Activated CD8-positive, alpha-beta memory T cell treated with anti-CD3 and anti-CD28 coated beads for 4 hours (primary cell): ENCODE measurements at regions not wholly inside any gene's neighbourhood (a gene's known extent, or its start where the extent isn't known, plus 50 kb on each side); places are given as distances from the start of the nearest gene placed in this dataset.

Experiments
- DNase-seq, 2 donors: peaks; one replicate each; pipeline ENCODE4 v3.0.0-alpha.2; 2020; ENCODE audit warnings: low read depth in 2 of 2

- DNase-seq = peak; percentile 4 to 23
Observed at GRCh38 chr1:59146651-59147358, 150.1 kb upstream of the FGGY start.

DNA sequence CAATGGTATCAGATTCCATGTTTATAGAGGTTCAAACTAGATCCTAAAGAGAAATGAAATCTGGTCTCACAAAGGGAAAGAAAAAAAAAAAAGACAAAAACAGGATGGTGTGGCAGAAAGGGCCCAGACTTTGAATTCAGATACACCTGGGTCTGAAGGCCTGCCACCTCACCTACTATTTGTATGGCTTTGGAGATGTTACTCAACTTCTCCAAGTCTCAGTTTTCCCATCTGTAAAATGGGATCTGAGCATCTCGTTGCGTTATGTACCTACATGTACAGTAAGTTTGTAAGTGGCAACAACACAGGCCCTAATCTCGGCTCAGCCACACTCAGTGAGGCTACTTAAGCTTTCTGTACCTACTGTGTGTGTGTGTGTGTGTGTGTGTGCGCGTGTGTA is 147.5 kb upstream of the FGGY start:
- no peak for DNase-seq

- no peak for DNase-seq
Observed at GRCh38 chr1:59150577-59151386, 146.1 kb upstream of the FGGY start.

- DNase-seq = no peak
Observed at GRCh38 chr1:59151387-59151761, 145.5 kb upstream of the FGGY start.

DNA sequence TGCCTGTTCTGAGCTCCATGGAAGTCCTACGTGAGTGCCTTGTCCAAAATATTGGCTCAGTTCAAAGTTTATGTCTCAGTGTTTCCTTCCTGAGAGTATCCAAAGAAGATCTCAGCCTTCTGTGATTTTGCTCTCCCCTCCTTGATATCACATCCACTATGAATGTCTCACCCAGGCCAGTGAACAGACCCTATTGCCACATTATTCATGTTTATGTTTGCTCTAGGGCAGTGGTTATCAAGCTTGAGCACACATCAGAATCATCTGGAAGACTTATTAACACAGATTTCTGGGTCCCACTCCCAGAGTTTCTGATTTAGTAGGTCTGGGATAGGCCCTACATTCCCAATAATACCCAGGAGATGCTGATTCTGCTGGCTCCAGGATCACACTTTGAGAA is 145.0 kb upstream of the FGGY start:
- no peak for DNase-seq

DNA sequence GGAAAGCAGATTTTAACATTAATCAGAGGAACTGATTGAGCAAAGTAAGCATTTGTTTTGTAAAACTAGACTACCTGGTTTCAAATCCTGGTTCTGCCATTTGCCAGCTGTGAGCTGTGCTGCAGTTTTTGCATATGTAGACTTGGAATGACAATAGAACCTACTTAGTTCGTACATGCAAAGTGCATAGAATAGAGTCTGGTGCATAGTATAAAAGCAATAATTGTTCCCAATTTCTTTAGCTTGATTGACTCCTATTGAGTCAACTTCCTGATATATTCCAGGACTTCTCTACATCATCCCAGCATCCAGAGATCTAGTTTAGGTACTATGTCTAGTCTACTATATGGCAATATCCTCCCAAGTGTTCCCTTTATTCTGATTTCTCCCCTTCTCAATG is 144.4 kb upstream of the FGGY start:
- no peak for DNase-seq

GRCh38 chr1:59154401-59154800 is 142.5 kb upstream of the FGGY start:
- DNase-seq = no peak

- DNase-seq = no peak
Observed at GRCh38 chr1:59155351-59155750, 141.5 kb upstream of the FGGY start.

GRCh38 chr1:59156051-59156450 is 140.8 kb upstream of the FGGY start:
- no peak for DNase-seq

- no peak for DNase-seq
Observed at GRCh38 chr1:59156526-59157199, 140.2 kb upstream of the FGGY start.

- no peak for DNase-seq
Observed at GRCh38 chr1:59158321-59158720, 138.6 kb upstream of the FGGY start.

DNA sequence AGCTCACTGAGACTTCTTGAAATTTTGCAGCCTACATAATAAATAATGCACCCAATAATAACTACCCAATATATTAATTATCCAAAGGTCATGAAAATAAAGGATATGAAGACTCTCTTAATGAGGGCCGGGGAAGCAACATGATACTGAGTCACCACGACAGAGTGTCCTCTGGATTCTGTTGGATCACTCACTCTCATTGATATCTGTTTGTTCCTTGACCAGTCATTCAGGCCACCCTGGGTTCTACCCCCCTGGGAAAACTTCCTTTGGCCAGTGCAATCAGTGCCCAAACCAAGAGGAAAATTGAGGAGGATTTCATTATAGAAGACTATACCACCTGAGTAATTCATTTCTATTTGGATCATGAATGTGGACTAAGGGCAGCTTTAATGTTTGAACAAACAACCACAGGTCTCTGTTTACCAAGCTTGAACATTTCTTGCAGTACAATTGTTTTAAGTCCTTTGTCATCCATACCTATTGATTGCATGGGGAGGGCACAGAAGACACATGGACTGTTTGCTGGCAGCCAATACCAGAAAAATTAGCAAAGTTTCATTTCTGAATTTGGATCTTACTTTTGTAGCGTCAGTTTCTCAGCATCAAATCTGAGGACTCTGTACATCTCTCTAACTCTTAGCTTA is 137.2 kb upstream of the FGGY start:
- DNase-seq = no peak

- DNase-seq = no peak
Observed at GRCh38 chr1:59161136-59161535, 135.8 kb upstream of the FGGY start.

- DNase-seq = no peak
Observed at GRCh38 chr1:59162665-59163064, 134.2 kb upstream of the FGGY start.

- DNase-seq = no peak
Observed at GRCh38 chr1:59163268-59164092, 133.4 kb upstream of the FGGY start.

DNA sequence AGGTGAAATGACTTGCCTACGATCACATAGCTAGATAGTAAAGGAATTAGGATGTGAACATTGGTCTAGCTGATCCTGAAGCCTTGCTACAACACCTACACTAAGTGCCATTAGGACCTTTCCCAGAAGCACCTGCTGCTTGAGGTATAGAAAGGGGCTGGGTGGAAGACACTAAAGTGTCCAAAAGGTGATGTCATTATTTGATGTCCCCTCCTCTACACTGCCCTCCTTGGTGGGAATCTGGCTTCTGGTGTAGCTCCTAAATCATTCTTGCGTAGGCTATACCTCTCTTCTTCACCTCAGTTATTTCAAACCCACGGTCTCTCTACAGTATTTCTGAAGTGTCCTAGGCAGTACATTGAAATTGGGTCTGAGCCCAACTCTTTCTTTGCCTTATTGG is 132.5 kb upstream of the FGGY start:
- DNase-seq = no peak

DNA sequence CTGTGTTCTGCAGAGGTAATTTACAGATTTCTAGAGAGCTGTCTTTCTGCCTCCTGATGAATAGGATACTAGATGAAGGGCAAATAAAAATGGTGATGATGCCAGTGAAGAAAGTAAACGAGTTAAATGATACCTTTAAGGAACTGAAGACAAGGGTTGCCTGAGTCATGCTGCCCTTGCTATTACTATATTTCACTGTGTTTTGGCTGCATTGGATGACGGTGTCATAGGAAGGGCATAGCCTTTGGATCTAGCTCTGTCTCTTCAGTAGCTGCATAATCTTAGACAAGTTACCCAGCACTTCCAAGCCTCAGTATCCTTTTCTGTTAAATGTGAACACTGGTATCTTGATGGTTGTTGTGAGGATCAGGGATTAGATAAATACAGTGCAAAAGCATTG is 131.5 kb upstream of the FGGY start:
- DNase-seq = no peak

DNA sequence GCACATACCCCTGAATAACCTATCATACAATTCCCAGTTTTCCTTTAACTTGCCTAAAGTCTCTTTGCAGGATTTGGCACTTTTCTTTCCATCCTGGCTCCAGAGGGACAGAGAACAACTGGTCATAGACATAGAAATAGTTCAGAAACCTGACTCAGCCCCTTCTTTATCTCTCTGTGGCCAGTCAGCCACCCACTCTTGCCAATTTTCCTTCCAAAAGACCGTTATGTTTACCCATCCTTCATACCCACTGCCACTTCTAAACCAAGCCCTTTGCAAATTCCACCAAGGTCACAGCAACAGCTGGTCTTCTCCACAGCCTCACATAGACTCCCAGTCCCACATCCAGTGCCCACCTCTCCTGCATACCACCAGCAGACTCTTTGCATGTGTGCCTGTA is 127.2 kb upstream of the FGGY start:
- DNase-seq = no peak

GRCh38 chr1:59170659-59171058 is 126.2 kb upstream of the FGGY start:
- no peak for DNase-seq

DNA sequence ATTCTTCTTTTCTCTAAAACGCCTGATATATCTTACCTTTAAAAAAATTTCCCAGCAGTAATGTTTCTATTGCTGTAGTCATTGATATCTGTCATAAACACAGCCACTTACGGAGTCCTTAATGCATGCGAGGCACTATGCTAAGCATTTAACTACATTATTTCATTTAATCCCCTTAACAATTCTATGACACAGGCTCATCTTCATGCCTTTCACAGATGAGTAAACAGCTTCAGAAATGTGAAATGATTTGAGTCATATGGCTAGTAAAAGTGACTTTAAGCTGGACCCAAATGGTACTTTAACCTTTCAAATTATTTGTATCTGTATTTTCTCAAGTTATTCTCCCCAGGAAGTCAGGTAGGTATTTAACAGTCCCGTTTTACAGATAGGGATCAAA is 125.1 kb upstream of the FGGY start:
- DNase-seq = no peak

GRCh38 chr1:59172693-59173092 is 124.2 kb upstream of the FGGY start:
- DNase-seq = no peak

- no peak for DNase-seq
Observed at GRCh38 chr1:59173721-59174120, 123.2 kb upstream of the FGGY start.
